RWPE1 (cell line): ENCODE measurements at regions not wholly inside any gene's neighbourhood (a gene's known extent, or its start where the extent isn't known, plus 50 kb on each side); places are given as distances from the start of the nearest gene placed in this dataset.
A peak's percentile ranks its signal among the peaks of the same experiment; 100 is the strongest.

Source experiments
- CTCF ChIA-PET: fragments of 350-600 bp; sonication (Branson Sonifier 250); formaldehyde crosslinking; extraction: SDS; loops from one replicate; lab custom pipeline; 2021; lab: Yijun Ruan, JAX
- POLR2A ChIA-PET: fragments of 400-600 bp; formaldehyde crosslinking; extraction: SDS; loops from one replicate; lab custom pipeline; 2020; ENCODE audit warnings: antibody characterized with exemption; ENCODE audit not compliant: low non-redundant PET; lab: Yijun Ruan, JAX
- DNase-seq: peaks from one replicate; pipeline ENCODE4 v3.0.0; 2012; ENCODE audit warnings: low spot score
- H3K27ac ChIP-seq: fragments of 450-650 bp; 2 replicates; pipeline ENCODE4 v1.5.1; 2017
- TF ChIP-seq, protein P1 (sequence below): fragments of 450-650 bp; conservative IDR thresholded peaks from 2 replicates; pipeline ENCODE4 v1.5.1; 2017; ENCODE audit warnings: low read depth, mild to moderate bottlenecking

GRCh38 chr10:21318540-21319167, 206.8 kb downstream of the SKIDA1 start:
- POLR2A ChIA-PET, result no interaction called here
- CTCF ChIA-PET, result no interaction called here
- no peak for DNase-seq
- H3K27ac ChIP-seq, result peak overlapping the region; percentile 30
- TF ChIP-seq, protein P1, sequence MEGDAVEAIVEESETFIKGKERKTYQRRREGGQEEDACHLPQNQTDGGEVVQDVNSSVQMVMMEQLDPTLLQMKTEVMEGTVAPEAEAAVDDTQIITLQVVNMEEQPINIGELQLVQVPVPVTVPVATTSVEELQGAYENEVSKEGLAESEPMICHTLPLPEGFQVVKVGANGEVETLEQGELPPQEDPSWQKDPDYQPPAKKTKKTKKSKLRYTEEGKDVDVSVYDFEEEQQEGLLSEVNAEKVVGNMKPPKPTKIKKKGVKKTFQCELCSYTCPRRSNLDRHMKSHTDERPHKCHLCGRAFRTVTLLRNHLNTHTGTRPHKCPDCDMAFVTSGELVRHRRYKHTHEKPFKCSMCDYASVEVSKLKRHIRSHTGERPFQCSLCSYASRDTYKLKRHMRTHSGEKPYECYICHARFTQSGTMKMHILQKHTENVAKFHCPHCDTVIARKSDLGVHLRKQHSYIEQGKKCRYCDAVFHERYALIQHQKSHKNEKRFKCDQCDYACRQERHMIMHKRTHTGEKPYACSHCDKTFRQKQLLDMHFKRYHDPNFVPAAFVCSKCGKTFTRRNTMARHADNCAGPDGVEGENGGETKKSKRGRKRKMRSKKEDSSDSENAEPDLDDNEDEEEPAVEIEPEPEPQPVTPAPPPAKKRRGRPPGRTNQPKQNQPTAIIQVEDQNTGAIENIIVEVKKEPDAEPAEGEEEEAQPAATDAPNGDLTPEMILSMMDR, result no peak

- ChIA-PET CTCF (no interaction called here), POLR2A (no interaction called here)
- H3K27ac ChIP-seq, result peak overlapping the region; percentile 38
- TF ChIP-seq, protein P1, result no peak
- no peak for DNase-seq
Measured at GRCh38 chr10:21317902-21318301, 207.6 kb downstream of the SKIDA1 start.

GRCh38 chr10:21315645-21316220, 209.7 kb downstream of the SKIDA1 start:
- POLR2A ChIA-PET, result interaction anchor here (1.0 kb wide), 1 partner anchor 23 kb away, joined by 3 read pairs; no protein-coding TSS in a partner anchor
- TF ChIP-seq, protein P1, result no peak
- CTCF ChIA-PET, result interaction anchor here (0.6 to 0.7 kb wide), 3 partner anchors 148 to 1652 kb away, joined by 3 to 4 read pairs (median 4); no protein-coding TSS in a partner anchor
- H3K27ac ChIP-seq, result peak overlapping the region; percentile 90
- peak; percentile 79 for DNase-seq

DNA sequence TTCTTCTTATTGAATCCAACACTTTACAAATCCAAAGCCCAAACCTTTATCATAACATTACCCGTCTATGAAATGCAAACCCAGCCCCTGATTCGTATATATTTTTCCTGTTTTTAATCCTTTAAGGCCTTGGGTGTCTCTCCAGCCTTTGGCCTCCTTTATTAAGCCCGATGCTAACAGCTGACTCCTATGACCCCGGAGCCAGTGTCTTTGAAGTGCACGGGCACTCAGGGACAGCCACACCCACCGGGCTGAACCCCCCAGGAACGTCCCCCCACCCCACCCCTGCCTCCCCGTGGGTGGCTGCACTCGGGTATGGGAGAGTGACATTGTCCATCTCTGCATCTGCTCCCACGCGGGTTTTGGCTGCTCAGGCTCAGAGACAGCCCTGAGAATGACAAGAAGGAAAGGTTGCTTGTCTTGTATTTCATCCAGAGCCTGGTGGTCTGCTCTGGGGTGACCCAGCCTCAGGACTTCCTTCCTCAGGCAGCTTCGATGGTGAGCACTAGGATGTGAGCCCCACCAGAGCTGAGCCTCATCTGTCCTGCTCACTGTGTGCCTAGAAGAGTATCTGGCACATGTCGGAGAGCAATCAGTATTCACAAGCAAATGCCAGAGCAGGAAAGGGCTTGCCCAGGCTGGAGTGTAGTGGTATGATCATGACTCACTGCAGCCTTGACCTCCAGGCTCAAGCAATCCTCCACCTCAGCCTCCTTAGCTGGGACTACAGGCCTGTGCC, 210.4 kb downstream of the SKIDA1 start:
- POLR2A ChIA-PET, result interaction anchor here (1.0 kb wide), 1 partner anchor 22 kb away, joined by 3 read pairs; no protein-coding TSS in a partner anchor
- peak; percentile 60 for DNase-seq

GRCh38 chr10:21314111-21314626, 211.3 kb downstream of the SKIDA1 start:
- POLR2A ChIA-PET, result no interaction called here

More for the DNA sequence above, 210.4 kb downstream of the SKIDA1 start:
- CTCF ChIA-PET, result interaction anchor here (0.6 kb wide), 1 partner anchor 52 kb away, joined by 4 read pairs; no protein-coding TSS in a partner anchor
- peak overlapping the region; percentile 90 for H3K27ac ChIP-seq
- TF ChIP-seq, protein P1, result no peak

More at GRCh38 chr10:21314111-21314626, 211.3 kb downstream of the SKIDA1 start:
- no peak for DNase-seq
- peak overlapping the region; percentile 49 for H3K27ac ChIP-seq
- TF ChIP-seq, protein P1, result no peak
- CTCF ChIA-PET, result no interaction called here
